SK-N-SH treated with all-trans-retinoic acid at 6 μM for 48 hours (cell line): ENCODE measurements at regions not wholly inside any gene's neighbourhood (a gene's known extent, or its start where the extent isn't known, plus 50 kb on each side); places are given as distances from the start of the nearest gene placed in this dataset.

Experiments
- ATAC-seq: fragments of 200-7000 bp; cut with Tn5 transposase; 3 replicates; pipeline ENCODE4 v1.9.1; 2020; ENCODE audit warnings: mild to moderate bottlenecking, moderate library complexity
- ARNTL ChIP-seq: fragments of 450-650 bp; formaldehyde crosslinking; IDR thresholded peaks from 2 replicates; pipeline ENCODE4 v1.5.0; 2020; ENCODE audit warnings: low read depth, mild to moderate bottlenecking, moderate library complexity, borderline replicate concordance
- BACH2 ChIP-seq: fragments of 250-450 bp; sonication (Bioruptor Pico); IDR thresholded peaks from 2 replicates; pipeline ENCODE4 v1.9.0; 2021; ENCODE audit warnings: mild to moderate bottlenecking, borderline replicate concordance
- CSDC2 ChIP-seq: fragments of 250-450 bp; sonication (Bioruptor Pico); IDR thresholded peaks from 2 replicates; pipeline ENCODE4 v1.5.0; 2020; ENCODE audit warnings: mild to moderate bottlenecking, moderate library complexity
- ESRRG ChIP-seq: fragments of 250-450 bp; sonication (Bioruptor Pico); IDR thresholded peaks from 2 replicates; pipeline ENCODE4 v1.6.1; 2021; ENCODE audit warnings: mild to moderate bottlenecking
- GLIS3 ChIP-seq: fragments of 250-450 bp; sonication (Bioruptor Pico); IDR thresholded peaks from 2 replicates; pipeline ENCODE4 v1.5.0; 2020; ENCODE audit warnings: mild to moderate bottlenecking, moderate library complexity
- ISL1 ChIP-seq: fragments of 250-450 bp; sonication (Bioruptor Pico); IDR thresholded peaks from 2 replicates; pipeline ENCODE4 v2.1.2; 2022; ENCODE audit warnings: mild to moderate bottlenecking, moderate library complexity
- OSR1 ChIP-seq: fragments of 250-450 bp; sonication (Bioruptor Pico); IDR thresholded peaks from 2 replicates; pipeline ENCODE4 v1.8.0; 2022; ENCODE audit warnings: moderate library complexity, mild to moderate bottlenecking, inconsistent platforms
- PPARA ChIP-seq: fragments of 250-450 bp; sonication (Bioruptor Pico); IDR thresholded peaks from 2 replicates; pipeline ENCODE4 v1.5.0; 2020; ENCODE audit warnings: mild to moderate bottlenecking, borderline replicate concordance
- RARB ChIP-seq: fragments of 250-450 bp; sonication (Bioruptor Pico); IDR thresholded peaks from 2 replicates; pipeline ENCODE4 v1.8.0; 2021; ENCODE audit warnings: mild to moderate bottlenecking, moderate library complexity
- SNAI2 ChIP-seq: fragments of 250-450 bp; sonication (Bioruptor Pico); IDR thresholded peaks from 2 replicates; pipeline ENCODE4 v1.5.0; 2020; ENCODE audit warnings: mild to moderate bottlenecking, moderate library complexity
- TCF4 ChIP-seq: fragments of 250-450 bp; sonication (Bioruptor Pico); IDR thresholded peaks from 2 replicates; pipeline ENCODE4 v1.8.0; 2021; ENCODE audit warnings: mild to moderate bottlenecking, moderate library complexity, borderline replicate concordance
- TOX ChIP-seq: fragments of 250-450 bp; sonication (Bioruptor Pico); IDR thresholded peaks from 2 replicates; pipeline ENCODE4 v1.8.0; 2021; ENCODE audit warnings: mild to moderate bottlenecking, moderate library complexity, borderline replicate concordance
- ZC3H10 ChIP-seq: fragments of 250-450 bp; sonication (Bioruptor Pico); IDR thresholded peaks from 2 replicates; pipeline ENCODE4 v1.5.1; 2021; ENCODE audit warnings: mild to moderate bottlenecking, moderate library complexity
- ZFP3 ChIP-seq: fragments of 250-450 bp; sonication (Bioruptor Pico); IDR thresholded peaks from 2 replicates; pipeline ENCODE4 v1.5.0; 2020; ENCODE audit warnings: mild to moderate bottlenecking, moderate library complexity
- ZFP30 ChIP-seq: fragments of 450-650 bp; formaldehyde crosslinking; IDR thresholded peaks from 2 replicates; pipeline ENCODE4 v1.5.0; 2022; ENCODE audit warnings: mild to moderate bottlenecking, moderate library complexity
- ZNF70 ChIP-seq: fragments of 450-650 bp; formaldehyde crosslinking; IDR thresholded peaks from 2 replicates; pipeline ENCODE4 v1.5.0; 2020; ENCODE audit warnings: mild to moderate bottlenecking, moderate library complexity
- ZNF8 ChIP-seq: fragments of 450-650 bp; formaldehyde crosslinking; IDR thresholded peaks from 2 replicates; pipeline ENCODE4 v1.5.0; 2020; ENCODE audit warnings: mild to moderate bottlenecking, moderate library complexity
- TF ChIP-seq, protein P1 (sequence below): fragments of 250-450 bp; sonication (Bioruptor Pico); IDR thresholded peaks from 2 replicates; pipeline ENCODE4 v1.8.0; 2021; ENCODE audit warnings: low read depth, mild to moderate bottlenecking, moderate library complexity, borderline replicate concordance
- TF ChIP-seq, protein P2 (sequence below): fragments of 250-450 bp; sonication (Bioruptor Pico); IDR thresholded peaks from 2 replicates; pipeline ENCODE4 v1.8.0; 2020; ENCODE audit warnings: mild to moderate bottlenecking, moderate library complexity, borderline replicate concordance
- TF ChIP-seq, protein P3 (sequence below): fragments of 250-450 bp; sonication (Bioruptor Pico); IDR thresholded peaks from 2 replicates; pipeline ENCODE4 v1.5.1; 2020; ENCODE audit warnings: low read depth, mild to moderate bottlenecking, moderate library complexity
- TF ChIP-seq, protein P4 (sequence below): fragments of 250-450 bp; sonication (Bioruptor Pico); IDR thresholded peaks from 2 replicates; pipeline ENCODE4 v1.5.0; 2020; ENCODE audit warnings: mild to moderate bottlenecking, moderate library complexity
- TF ChIP-seq, protein P5 (sequence below): fragments of 250-450 bp; sonication (Bioruptor Pico); IDR thresholded peaks from 2 replicates; pipeline ENCODE4 v1.5.1; 2021; ENCODE audit warnings: mild to moderate bottlenecking, moderate library complexity

DNA sequence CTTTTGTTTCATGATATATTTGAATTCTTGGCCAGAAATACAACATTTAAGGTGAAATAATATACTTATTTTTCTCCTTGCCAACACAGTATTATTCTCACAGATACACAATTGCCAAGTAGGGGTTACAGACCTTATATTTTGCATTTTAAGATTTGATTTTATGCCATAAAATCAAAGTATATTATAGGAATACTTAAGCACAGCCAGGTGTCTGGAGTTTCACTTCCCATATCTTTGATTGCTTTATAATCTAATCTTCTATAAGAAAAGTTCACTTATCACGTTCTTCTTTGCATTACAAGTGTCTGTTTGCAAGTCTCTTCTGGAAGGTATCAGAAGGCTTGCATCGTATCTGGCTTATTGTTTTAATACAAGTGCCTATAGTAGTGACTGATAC is 327.7 kb upstream of the MANEA start (continued):
- TF ChIP-seq BACH2 (no peak), CSDC2 (CRISPR knock-in tag) (no peak)
- TF ChIP-seq, protein P1, sequence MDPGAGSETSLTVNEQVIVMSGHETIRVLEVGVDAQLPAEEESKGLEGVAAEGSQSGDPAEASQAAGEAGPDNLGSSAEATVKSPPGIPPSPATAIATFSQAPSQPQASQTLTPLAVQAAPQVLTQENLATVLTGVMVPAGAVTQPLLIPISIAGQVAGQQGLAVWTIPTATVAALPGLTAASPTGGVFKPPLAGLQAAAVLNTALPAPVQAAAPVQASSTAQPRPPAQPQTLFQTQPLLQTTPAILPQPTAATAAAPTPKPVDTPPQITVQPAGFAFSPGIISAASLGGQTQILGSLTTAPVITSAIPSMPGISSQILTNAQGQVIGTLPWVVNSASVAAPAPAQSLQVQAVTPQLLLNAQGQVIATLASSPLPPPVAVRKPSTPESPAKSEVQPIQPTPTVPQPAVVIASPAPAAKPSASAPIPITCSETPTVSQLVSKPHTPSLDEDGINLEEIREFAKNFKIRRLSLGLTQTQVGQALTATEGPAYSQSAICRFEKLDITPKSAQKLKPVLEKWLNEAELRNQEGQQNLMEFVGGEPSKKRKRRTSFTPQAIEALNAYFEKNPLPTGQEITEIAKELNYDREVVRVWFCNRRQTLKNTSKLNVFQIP (CRISPR knock-in tag): no peak

GRCh38 chr6:95263840-95264239 is 313.5 kb upstream of the MANEA start:
- no peak for ATAC-seq
- TF ChIP-seq, protein P1 (CRISPR knock-in tag): no peak
- no peak for TF ChIP-seq OSR1
- TF ChIP-seq ESRRG (CRISPR knock-in tag): no peak
- TF ChIP-seq PPARA (CRISPR knock-in tag): no peak
- TF ChIP-seq ZFP3: no peak
- TF ChIP-seq, protein P2, sequence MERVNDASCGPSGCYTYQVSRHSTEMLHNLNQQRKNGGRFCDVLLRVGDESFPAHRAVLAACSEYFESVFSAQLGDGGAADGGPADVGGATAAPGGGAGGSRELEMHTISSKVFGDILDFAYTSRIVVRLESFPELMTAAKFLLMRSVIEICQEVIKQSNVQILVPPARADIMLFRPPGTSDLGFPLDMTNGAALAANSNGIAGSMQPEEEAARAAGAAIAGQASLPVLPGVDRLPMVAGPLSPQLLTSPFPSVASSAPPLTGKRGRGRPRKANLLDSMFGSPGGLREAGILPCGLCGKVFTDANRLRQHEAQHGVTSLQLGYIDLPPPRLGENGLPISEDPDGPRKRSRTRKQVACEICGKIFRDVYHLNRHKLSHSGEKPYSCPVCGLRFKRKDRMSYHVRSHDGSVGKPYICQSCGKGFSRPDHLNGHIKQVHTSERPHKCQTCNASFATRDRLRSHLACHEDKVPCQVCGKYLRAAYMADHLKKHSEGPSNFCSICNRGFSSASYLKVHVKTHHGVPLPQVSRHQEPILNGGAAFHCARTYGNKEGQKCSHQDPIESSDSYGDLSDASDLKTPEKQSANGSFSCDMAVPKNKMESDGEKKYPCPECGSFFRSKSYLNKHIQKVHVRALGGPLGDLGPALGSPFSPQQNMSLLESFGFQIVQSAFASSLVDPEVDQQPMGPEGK (CRISPR knock-in tag): no peak
- TF ChIP-seq TCF4 (CRISPR knock-in tag): no peak
- no peak for TF ChIP-seq ZNF70 (CRISPR knock-in tag)
- no peak for TF ChIP-seq SNAI2 (CRISPR knock-in tag)
- TF ChIP-seq, protein P3, sequence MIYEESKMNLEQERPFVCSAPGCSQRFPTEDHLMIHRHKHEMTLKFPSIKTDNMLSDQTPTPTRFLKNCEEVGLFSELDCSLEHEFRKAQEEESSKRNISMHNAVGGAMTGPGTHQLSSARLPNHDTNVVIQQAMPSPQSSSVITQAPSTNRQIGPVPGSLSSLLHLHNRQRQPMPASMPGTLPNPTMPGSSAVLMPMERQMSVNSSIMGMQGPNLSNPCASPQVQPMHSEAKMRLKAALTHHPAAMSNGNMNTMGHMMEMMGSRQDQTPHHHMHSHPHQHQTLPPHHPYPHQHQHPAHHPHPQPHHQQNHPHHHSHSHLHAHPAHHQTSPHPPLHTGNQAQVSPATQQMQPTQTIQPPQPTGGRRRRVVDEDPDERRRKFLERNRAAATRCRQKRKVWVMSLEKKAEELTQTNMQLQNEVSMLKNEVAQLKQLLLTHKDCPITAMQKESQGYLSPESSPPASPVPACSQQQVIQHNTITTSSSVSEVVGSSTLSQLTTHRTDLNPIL (CRISPR knock-in tag): no peak
- no peak for TF ChIP-seq ZFP30 (CRISPR knock-in tag)
- TF ChIP-seq ISL1: no peak
- no peak for TF ChIP-seq BACH2
- TF ChIP-seq RARB (CRISPR knock-in tag): no peak
- TF ChIP-seq CSDC2 (CRISPR knock-in tag): no peak

- ATAC-seq: no peak
- no peak for TF ChIP-seq ARNTL (CRISPR knock-in tag)
- TF ChIP-seq, protein P3 (CRISPR knock-in tag): no peak
- TF ChIP-seq BACH2: no peak
Observed at GRCh38 chr6:95266537-95267258, 310.6 kb upstream of the MANEA start.

GRCh38 chr6:95274686-95275235 is 302.6 kb upstream of the MANEA start:
- no peak for ATAC-seq
- TF ChIP-seq GLIS3 (CRISPR knock-in tag) (no peak), OSR1 (no peak), ZC3H10 (CRISPR knock-in tag) (no peak), TOX (CRISPR knock-in tag) (no peak), ISL1 (no peak), ZFP30 (CRISPR knock-in tag) (no peak), ZNF8 (CRISPR knock-in tag) (no peak), ZNF70 (CRISPR knock-in tag) (no peak), ESRRG (CRISPR knock-in tag) (no peak), RARB (CRISPR knock-in tag) (no peak), CSDC2 (CRISPR knock-in tag) (no peak)
- TF ChIP-seq, protein P4, sequence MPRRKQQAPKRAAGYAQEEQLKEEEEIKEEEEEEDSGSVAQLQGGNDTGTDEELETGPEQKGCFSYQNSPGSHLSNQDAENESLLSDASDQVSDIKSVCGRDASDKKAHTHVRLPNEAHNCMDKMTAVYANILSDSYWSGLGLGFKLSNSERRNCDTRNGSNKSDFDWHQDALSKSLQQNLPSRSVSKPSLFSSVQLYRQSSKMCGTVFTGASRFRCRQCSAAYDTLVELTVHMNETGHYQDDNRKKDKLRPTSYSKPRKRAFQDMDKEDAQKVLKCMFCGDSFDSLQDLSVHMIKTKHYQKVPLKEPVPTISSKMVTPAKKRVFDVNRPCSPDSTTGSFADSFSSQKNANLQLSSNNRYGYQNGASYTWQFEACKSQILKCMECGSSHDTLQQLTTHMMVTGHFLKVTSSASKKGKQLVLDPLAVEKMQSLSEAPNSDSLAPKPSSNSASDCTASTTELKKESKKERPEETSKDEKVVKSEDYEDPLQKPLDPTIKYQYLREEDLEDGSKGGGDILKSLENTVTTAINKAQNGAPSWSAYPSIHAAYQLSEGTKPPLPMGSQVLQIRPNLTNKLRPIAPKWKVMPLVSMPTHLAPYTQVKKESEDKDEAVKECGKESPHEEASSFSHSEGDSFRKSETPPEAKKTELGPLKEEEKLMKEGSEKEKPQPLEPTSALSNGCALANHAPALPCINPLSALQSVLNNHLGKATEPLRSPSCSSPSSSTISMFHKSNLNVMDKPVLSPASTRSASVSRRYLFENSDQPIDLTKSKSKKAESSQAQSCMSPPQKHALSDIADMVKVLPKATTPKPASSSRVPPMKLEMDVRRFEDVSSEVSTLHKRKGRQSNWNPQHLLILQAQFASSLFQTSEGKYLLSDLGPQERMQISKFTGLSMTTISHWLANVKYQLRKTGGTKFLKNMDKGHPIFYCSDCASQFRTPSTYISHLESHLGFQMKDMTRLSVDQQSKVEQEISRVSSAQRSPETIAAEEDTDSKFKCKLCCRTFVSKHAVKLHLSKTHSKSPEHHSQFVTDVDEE (CRISPR knock-in tag): no peak
- TF ChIP-seq, protein P3 (CRISPR knock-in tag): no peak
- TF ChIP-seq, protein P5, sequence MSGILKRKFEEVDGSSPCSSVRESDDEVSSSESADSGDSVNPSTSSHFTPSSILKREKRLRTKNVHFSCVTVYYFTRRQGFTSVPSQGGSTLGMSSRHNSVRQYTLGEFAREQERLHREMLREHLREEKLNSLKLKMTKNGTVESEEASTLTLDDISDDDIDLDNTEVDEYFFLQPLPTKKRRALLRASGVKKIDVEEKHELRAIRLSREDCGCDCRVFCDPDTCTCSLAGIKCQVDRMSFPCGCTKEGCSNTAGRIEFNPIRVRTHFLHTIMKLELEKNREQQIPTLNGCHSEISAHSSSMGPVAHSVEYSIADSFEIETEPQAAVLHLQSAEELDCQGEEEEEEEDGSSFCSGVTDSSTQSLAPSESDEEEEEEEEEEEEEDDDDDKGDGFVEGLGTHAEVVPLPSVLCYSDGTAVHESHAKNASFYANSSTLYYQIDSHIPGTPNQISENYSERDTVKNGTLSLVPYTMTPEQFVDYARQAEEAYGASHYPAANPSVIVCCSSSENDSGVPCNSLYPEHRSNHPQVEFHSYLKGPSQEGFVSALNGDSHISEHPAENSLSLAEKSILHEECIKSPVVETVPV: no peak
